T-helper 2 cell treated with Interferon-gamma antibody and Interleukin-4, amounts not matched to agents 100 ng/mL and 5 ng/mL, for 36 hours (primary cell): ENCODE measurements at regions not wholly inside any gene's neighbourhood (a gene's known extent, or its start where the extent isn't known, plus 50 kb on each side); places are given as distances from the start of the nearest gene placed in this dataset.

Source experiments
- intact Hi-C: fragments of 100-400 bp; cut with micrococcal nuclease; formaldehyde crosslinking; loops from one replicate; pipeline ENCODE4 v1.15.1; 2023

- intact Hi-C loops = no loop called here
These were observed 215.6 kb upstream of the TNP1 start for GRCh38 chr2:217075268-217076057.

GRCh38 chr2:217074576-217075255 lies 214.9 kb upstream of the TNP1 start:
- intact Hi-C loops = no loop called here

DNA sequence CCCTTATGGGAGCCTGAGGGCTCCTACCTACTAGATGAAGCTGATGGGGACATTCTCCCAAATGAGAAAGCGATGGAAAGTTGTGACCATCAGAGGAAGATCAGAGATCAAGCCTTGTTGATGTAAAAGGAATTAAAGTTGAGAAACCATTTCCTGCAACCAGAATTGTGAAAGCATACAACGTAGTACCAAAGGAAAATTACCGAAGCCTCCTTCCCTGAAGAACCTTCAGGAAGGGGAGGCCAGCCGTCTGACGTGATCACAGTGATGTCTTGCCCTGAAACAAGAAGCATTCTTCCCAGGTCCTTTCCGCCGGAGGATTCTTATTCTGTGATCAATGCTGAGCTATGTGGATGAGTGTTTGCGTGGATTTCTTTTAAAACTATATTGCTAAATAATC lies 211.6 kb upstream of the TNP1 start:
- intact Hi-C loops = no loop called here

DNA sequence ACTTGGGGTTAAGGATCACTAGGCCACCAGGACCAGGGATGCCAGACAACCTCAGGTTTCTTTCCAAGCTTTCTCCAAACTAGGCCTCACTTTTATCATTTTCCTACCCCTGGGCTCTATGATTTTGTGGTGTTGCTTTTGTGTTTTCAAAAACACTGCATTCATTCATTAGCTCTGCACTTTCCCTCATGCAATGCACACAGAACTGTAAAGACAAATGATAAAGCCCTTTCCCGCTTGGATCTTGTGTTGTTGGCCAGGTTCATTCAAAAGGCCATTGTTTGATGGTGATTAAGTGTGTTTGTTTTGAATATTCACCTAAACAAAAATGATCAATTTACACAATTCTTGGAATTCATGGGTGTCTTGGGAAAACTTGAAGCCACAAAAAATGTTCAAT lies 210.7 kb upstream of the TNP1 start:
- intact Hi-C loops = no loop called here

GRCh38 chr2:217070043-217070430 lies 210.2 kb upstream of the TNP1 start:
- intact Hi-C loops = no loop called here

- intact Hi-C loops = no loop called here
These were observed 209.6 kb upstream of the TNP1 start for GRCh38 chr2:217069263-217070042.

- intact Hi-C loops = no loop called here
These were observed 208.9 kb upstream of the TNP1 start for GRCh38 chr2:217068677-217069250.

GRCh38 chr2:217067787-217068186 lies 207.9 kb upstream of the TNP1 start:
- intact Hi-C loops = no loop called here

- intact Hi-C loops = no loop called here
These were observed 206.8 kb upstream of the TNP1 start for GRCh38 chr2:217066510-217067270.

GRCh38 chr2:217065695-217066405 lies 206.0 kb upstream of the TNP1 start:
- intact Hi-C loops = no loop called here

DNA sequence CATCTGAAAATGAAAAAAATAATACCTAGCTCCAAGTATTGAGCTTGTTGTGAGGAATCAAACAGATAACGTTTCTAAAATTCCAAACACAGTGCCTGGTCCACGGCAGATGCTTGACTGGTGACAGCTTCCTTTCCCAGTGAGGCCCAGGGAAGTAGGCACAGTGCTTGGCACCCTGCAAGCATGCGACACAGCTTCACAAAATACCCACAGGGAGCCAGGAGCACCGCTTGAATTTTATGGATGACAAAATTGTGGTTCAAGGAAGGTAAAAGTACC lies 205.1 kb upstream of the TNP1 start:
- intact Hi-C loops = no loop called here

- intact Hi-C loops = no loop called here
These were observed 204.6 kb upstream of the TNP1 start for GRCh38 chr2:217064234-217065011.

GRCh38 chr2:217063238-217063755 lies 203.4 kb upstream of the TNP1 start:
- intact Hi-C loops = no loop called here

DNA sequence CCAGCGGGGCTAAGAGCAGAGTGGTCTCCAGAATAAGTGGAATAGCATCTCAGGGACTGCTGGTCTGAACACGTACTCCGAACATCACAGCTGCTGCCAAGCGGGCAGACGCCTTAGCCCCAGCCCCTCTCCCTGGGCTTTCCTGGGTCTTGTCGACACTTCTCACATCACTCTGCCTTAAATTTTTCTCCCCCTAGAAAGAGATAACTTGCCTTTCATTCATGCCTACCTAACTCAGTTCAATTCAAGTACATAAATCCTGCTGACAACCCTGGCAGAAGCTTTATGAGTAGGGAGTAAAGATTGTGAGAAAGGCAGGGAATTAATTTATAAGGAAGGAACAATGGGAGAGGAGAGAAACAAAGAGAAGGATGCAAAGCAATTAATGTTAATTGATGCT lies 202.9 kb upstream of the TNP1 start:
- intact Hi-C loops = no loop called here

DNA sequence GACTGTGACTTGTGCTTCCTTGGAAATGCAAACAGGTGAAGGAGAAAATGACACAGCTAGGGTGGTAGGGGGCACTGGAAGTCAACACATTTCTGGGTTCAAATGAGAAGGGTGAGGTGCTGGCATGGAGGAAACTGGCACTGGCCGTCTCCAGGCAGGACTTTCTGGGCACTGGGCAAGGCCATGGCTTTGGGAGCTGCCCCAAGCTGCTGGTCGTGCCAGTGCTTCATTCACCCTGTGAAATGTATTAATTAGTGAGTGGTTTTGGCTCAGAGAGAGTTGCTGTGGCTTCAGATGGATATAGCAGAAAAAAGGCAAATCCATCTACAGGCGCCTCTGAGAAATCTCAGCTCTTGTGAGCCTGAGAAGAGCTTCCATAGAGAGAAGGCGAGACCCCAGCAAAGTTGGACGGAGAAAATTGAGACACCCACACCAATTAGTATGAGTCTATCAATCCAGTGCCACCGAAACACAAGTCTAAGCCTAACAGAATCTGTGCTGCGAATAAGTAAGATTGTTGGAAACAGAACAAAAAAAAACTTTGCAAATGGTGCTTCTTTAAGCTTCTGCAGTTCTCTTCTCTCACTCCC lies 202.1 kb upstream of the TNP1 start:
- intact Hi-C loops = no loop called here

GRCh38 chr2:217060951-217061547 lies 201.2 kb upstream of the TNP1 start:
- intact Hi-C loops = no loop called here

DNA sequence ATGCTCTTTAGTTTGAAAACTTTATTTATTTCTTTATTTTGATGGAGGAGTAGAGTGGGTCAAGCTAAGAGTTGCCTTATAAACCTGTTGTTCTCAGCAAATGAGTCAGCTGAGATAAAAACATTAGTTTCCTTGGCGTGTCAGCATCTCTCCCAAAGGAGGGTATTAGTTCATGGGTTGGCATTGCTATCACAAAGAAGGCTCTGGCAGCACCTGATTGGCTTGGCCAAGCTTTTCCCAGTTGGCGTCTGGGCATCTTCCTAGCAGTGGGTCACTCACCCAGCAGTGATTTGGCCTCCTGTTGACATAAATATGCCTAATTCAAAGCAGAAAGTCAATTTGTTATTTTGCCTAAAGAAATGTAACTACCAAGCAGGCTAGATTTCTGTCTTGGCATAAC lies 200.7 kb upstream of the TNP1 start:
- intact Hi-C loops = no loop called here

DNA sequence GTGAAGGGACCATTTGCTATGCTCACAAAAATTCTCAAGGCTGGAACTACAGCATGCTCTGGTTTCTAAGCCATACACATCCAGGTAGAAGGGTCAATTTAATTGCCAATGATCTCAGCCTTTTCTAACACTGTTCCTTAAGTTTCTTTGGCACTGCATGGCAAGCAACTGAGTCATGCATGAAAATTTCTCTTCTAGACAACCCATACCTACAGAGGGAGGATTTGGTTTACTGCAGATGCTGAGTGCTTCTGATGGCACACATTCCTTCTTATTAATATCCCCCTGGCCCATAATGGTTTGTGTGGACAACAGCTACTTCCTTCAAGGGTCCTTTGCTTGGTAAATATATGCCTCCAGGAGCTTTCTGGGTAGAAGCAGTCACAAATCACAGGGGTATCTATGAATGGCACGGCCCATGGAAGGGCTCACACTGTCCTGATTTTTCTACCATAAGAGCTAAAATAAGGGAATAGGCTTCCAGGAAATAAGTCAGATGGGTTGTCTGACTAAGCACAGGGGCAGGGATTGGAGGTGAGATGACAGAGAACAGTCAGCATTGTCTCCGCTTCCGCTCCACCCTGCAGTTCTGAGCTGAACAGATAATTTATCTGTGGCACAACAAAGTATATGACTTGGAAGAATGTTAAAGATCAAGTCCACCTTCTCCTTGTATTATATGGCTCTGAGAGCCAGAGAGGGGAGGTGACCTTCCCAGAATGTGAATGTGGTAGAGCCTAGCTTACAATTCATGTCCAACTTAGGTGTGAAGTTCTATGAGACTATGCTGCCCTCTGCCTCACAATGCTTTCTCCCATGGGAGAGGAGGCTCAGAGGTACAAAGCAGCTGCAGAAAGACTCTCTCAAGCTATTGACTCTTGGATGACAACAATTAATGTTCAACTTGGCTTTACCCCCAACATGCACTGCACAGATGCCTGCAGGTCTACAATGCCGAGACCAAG lies 199.2 kb upstream of the TNP1 start:
- intact Hi-C loops = no loop called here
